Epithelial cell of proximal tubule (primary cell): ENCODE measurements at regions not wholly inside any gene's neighbourhood (a gene's known extent, or its start where the extent isn't known, plus 50 kb on each side); places are given as distances from the start of the nearest gene placed in this dataset.
A peak's percentile ranks its signal among the peaks of the same experiment; 100 is the strongest.

Experiments used
- DNase-seq: peaks from one replicate; pipeline ENCODE4 v3.0.0-alpha.2; 2011; ENCODE audit warnings: low read depth
- H3K4me3 ChIP-seq: 2 replicates; pipeline ENCODE4 v1.5.1; 2011; ENCODE audit warnings: low read depth, mild to moderate bottlenecking, low read length
- TF ChIP-seq, protein P1 (sequence below): conservative IDR thresholded peaks from 2 replicates; pipeline ENCODE4 v1.5.1; 2012; ENCODE audit warnings: low read depth, mild to moderate bottlenecking, low read length

DNA sequence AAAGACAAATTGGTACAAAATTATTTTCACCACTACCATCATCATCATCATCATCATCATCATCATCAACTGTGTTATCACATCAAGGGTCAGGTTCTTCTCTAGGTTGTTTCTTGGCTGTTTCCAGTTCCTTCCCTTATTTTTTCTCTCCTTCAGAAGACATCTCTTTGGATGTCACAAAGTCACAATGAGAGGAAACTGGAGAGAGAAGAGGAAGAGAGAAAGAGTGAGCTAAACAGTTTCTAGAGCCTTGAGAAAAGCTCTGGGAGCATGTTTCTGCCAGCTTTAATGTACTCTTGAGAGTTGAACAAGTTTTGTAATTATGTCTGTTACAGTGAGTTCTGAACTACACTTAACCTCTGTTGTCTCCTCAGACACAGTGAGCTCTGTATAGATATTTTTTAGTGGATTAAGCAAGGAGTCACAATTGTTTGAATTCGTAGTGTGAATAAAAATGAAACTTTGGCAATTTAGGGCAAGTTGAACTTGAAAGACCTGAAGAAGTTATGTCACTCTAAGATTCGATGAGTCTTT is 123.0 kb upstream of the AKIRIN2 start:
- TF ChIP-seq, protein P1, sequence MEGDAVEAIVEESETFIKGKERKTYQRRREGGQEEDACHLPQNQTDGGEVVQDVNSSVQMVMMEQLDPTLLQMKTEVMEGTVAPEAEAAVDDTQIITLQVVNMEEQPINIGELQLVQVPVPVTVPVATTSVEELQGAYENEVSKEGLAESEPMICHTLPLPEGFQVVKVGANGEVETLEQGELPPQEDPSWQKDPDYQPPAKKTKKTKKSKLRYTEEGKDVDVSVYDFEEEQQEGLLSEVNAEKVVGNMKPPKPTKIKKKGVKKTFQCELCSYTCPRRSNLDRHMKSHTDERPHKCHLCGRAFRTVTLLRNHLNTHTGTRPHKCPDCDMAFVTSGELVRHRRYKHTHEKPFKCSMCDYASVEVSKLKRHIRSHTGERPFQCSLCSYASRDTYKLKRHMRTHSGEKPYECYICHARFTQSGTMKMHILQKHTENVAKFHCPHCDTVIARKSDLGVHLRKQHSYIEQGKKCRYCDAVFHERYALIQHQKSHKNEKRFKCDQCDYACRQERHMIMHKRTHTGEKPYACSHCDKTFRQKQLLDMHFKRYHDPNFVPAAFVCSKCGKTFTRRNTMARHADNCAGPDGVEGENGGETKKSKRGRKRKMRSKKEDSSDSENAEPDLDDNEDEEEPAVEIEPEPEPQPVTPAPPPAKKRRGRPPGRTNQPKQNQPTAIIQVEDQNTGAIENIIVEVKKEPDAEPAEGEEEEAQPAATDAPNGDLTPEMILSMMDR = no peak
- no peak for DNase-seq

DNA sequence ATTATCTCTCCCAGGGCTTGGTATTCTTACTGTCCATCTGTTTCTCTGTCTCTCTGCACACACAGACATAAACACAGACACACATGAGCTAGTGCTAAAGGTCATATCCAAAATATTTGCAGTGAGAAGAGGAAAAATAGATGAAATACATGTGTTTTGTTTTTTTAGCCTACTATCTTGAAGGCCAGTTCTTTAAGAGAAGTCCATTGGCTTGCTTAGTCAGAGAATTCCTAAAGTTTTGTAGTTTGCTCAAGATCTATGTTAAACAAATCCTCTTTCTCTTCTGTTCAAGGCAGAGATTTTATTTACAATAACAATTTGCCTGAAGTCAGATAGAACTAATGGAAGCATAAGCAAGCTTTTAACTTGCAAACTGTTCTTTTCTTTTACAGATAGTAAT is 120.0 kb upstream of the AKIRIN2 start:
- DNase-seq = no peak
- no peak overlapping the region for H3K4me3 ChIP-seq
- TF ChIP-seq, protein P1 = no peak

More for the DNA sequence above, 123.0 kb upstream of the AKIRIN2 start:
- H3K4me3 ChIP-seq = no peak overlapping the region

DNA sequence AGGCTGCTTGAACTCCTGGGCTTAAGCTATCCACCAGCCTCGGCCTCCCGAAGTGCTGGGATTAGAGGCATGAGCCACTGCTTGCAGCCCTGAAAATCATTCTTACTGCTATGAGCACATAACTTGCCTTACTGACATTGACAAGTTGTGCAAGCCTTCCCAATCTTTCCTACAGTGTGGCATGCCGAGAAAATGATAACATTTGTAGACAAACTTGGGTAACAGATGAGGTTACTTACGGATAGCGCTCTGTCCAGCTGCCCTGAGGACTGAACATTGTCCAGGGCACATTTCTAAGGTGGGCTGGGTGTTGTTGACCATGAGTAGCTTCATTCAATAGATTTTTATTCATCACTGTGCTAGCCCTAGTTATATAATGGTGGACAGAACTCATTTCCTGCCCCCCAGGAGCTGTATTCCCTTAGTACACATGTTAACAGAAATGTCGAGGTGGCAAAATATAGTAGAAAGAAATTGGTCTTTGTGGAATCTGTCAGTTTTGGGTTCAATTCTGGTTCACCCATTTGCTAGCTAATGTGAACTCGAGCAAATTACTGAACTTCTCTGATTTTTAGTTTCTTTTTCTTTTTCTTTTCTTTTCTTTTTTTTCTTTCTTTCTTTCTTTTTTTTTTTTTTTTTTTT is 118.4 kb upstream of the AKIRIN2 start:
- no peak for DNase-seq
- TF ChIP-seq, protein P1 = no peak
- H3K4me3 ChIP-seq = no peak overlapping the region

DNA sequence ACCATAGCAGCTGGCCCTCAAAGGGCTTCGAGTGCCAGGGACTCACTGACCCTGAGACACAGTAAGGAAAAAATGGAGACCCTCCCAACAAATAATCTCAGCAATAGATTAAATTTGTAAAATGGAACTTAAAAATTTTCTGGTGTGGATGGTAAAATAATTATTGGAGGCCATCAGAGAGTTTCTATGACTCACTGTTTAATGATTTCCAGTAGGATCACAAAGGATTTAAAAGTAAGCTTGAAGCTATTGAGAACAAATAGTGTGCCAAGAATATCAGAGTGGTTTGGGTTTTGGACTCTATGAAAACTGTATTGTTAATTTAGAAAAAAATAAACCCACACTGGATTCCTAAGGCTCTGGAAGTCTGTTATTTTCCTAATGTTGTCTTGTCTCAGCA is 115.2 kb upstream of the AKIRIN2 start:
- TF ChIP-seq, protein P1 = no peak
- DNase-seq = no peak

DNA sequence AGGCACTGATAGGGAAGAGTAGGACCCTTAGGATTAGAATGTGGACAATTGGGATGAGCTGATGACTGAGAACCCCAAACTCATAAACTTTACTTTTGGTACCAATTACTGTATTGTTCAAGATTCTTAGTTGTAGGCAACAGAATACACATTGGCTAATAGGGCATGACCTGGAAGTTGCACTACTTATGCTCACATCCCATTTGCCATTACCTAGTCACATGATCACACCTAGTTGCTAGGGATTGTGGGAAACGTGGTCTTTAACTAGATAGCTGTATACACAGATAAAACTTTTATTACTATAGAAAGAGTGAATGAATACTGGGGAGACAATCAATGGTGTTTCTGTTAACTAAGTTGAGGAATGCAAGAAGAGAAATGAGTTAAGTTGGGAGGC is 113.4 kb upstream of the AKIRIN2 start:
- TF ChIP-seq, protein P1 = no peak
- no peak overlapping the region for H3K4me3 ChIP-seq
- no peak for DNase-seq

More for the DNA sequence above, 115.2 kb upstream of the AKIRIN2 start:
- H3K4me3 ChIP-seq = no peak overlapping the region

DNA sequence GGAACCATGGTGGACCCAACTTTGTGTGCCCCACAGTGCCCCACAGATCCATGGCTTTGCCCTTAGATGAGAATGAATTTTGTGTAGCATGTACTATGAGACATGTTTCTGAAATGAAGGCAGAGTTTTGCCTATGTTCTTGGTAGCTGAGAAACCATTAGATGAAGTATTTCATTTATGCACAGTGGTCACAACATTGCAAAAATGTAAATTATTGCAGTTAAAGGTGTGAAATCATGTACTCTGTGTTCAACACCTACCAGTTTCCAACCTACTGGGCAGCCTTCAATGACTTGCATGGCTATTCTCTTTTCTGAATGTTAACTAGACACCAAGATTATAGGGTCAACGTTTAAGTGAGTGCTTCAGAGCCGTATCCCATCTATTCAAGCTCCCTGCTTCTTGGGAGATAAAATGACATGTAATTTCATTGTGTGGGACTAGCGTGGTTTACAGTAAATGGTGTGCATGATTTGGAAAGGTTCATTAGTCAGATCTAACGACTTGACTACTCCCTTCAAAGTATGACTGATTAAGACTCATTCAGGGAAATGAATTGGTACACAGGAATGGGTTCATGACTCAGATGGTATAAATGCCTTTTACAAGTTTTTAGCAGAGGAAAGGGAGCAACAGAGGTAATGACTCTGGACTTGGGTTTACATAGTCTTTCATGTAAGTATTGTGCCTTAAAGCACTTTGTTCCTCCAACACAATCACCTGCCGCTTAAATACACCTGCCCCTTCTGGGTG is 106.1 kb upstream of the AKIRIN2 start:
- no peak overlapping the region for H3K4me3 ChIP-seq
- peak; percentile 67 for DNase-seq
- TF ChIP-seq, protein P1 = no peak
